PC-3 (cell line): ENCODE measurements at regions not wholly inside any gene's neighbourhood (a gene's known extent, or its start where the extent isn't known, plus 50 kb on each side); places are given as distances from the start of the nearest gene placed in this dataset.
"Not testable (repeated sequence)": the region's sequence is repeated elsewhere in the genome, so short reads cannot be mapped to it uniquely, and the experiment has no call there.

ENCODE experiments used
- ATAC-seq: fragments of 200-7000 bp; cut with Tn5 transposase; 2 replicates; pipeline ENCODE4 v1.9.1; 2020; ENCODE audit warnings: mild to moderate bottlenecking, moderate library complexity
- BruUV-seq: library from RNA; stranded (reverse); fragments of 400-500 nt; replicated peaks from 2 replicates; lab custom pipeline; 2021; lab: Mats Ljungman, UMichigan
- CTCF ChIA-PET: fragments of 300-600 bp; sonication (Branson Sonifier 250); formaldehyde crosslinking; loops from one replicate; lab custom pipeline; 2022; ENCODE audit warnings: antibody characterized with exemption; lab: Charles Lee
- POLR2A ChIA-PET: fragments of 300-600 bp; sonication (Branson Sonifier 250); formaldehyde crosslinking; loops from one replicate; lab custom pipeline; 2022; ENCODE audit warnings: antibody characterized with exemption; ENCODE audit not compliant: unreplicated experiment; lab: Charles Lee
- DNase-seq: peaks from one replicate; pipeline ENCODE4 v3.0.0-alpha.2; 2015
- H2AFZ ChIP-seq: fragments of 300-600 bp; sonication (generic); 2 replicates; pipeline ENCODE4 v1.6.0; 2016; ENCODE audit warnings: antibody characterized with exemption, low read length
- H3F3A ChIP-seq: fragments of 300-600 bp; sonication (generic); one replicate; pipeline ENCODE4 v1.6.0; 2017; ENCODE audit warnings: antibody characterized with exemption, low read length, control low read depth, mild to moderate bottlenecking; ENCODE audit not compliant: unreplicated experiment
- H3K27ac ChIP-seq: fragments of 300-600 bp; sonication (generic); 2 replicates; pipeline ENCODE4 v1.5.1; 2016; ENCODE audit warnings: mild to moderate bottlenecking, low read length
- H3K27me3 ChIP-seq: fragments of 300-600 bp; sonication (generic); 2 replicates; pipeline ENCODE4 v1.6.1; 2016; ENCODE audit warnings: low read length, mixed read lengths
- H3K36me3 ChIP-seq: fragments of 300-600 bp; sonication (generic); 2 replicates; pipeline ENCODE4 v1.6.1; 2016; ENCODE audit warnings: low read depth, mixed run types, low read length, mixed read lengths
- H3K4me1 ChIP-seq: fragments of 300-600 bp; sonication (generic); 2 replicates; pipeline ENCODE4 v1.5.1; 2016; ENCODE audit warnings: low read length; ENCODE audit not compliant: insufficient read depth
- H3K4me2 ChIP-seq: fragments of 300-600 bp; sonication (generic); 2 replicates; pipeline ENCODE4 v1.6.0; 2016; ENCODE audit warnings: low read length
- H3K4me3 ChIP-seq: fragments of 300-600 bp; sonication (generic); 2 replicates; pipeline ENCODE4 v1.5.1; 2016; ENCODE audit warnings: mild to moderate bottlenecking, low read length, mixed read lengths
- H3K79me2 ChIP-seq: fragments of 300-600 bp; sonication (generic); 2 replicates; pipeline ENCODE4 v1.6.1; 2017; ENCODE audit warnings: low read length, mixed read lengths
- H3K9ac ChIP-seq: fragments of 300-600 bp; sonication (generic); 2 replicates; pipeline ENCODE4 v1.6.0; 2016; ENCODE audit warnings: mild to moderate bottlenecking, low read length
- H3K9me2 ChIP-seq: fragments of 300-600 bp; sonication (generic); replicated peaks from 2 replicates; pipeline ENCODE4 v1.6.1; 2016; ENCODE audit warnings: mixed run types, low read length, mixed read lengths
- H3K9me3 ChIP-seq: fragments of 300-600 bp; sonication (generic); 2 replicates; pipeline ENCODE4 v1.6.1; 2016; ENCODE audit warnings: low read length, mixed read lengths
- H4K20me1 ChIP-seq: fragments of 300-600 bp; sonication (generic); 2 replicates; pipeline ENCODE4 v1.6.1; 2016; ENCODE audit warnings: low read length, mixed read lengths
- CTCF ChIP-seq: fragments of 300-600 bp; sonication (generic); conservative IDR thresholded peaks from 2 replicates; pipeline ENCODE4 v1.5.1; 2017; ENCODE audit warnings: antibody characterized with exemption, low read depth, mild to moderate bottlenecking, low read length
- EZH2 ChIP-seq: fragments of 300-600 bp; sonication (generic); IDR thresholded peaks from one replicate; pipeline ENCODE4 v1.6.1; 2017; ENCODE audit warnings: antibody characterized with exemption, mild to moderate bottlenecking, low read length; ENCODE audit not compliant: unreplicated experiment
- EZH2phosphoT487 ChIP-seq: fragments of 300-600 bp; sonication (generic); IDR thresholded peaks from 2 replicates; pipeline ENCODE4 v1.6.1; 2018; ENCODE audit warnings: mild to moderate bottlenecking, antibody characterized with exemption, low read length, borderline replicate concordance
- intact Hi-C: fragments of 100-400 bp; cut with micrococcal nuclease; formaldehyde crosslinking; loops from 2 replicates; pipeline ENCODE4 v1.9.0; 2023

DNA sequence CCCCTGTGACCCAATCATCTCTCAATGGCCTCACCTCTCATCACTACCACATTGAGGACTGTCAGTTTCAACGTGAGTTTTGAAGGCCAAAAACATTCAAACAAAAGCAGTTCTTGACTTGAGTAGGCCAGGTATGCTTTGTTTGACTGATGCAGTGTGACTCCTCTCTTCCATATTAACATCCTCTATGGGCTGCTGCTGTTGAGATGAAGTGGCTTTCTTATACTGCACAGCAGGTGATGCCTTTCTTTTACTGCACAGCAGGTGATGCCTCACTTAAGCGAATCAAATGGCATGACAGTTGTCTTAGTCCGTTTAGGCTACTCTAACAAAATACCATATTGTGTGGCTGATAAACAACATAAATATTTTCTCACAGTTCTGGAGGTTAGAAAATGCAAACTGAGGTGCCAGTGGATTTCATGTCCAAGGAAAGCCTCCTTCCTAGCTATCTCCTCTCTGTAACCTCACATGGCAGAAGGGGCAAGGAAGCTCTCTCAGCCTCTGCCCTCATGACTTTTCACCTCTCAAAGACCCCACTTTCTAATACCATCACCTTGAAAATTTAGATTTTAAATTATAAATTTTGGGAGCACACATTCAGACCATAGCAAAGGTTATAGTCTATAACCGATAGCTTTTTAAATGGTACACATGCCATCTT lies 2267.9 kb upstream of the AGA start:
- CTCF ChIA-PET: no interaction called here

GRCh38 chr4:179719766-179720450 lies 2277.7 kb upstream of the AGA start:
- Histone ChIP-seq H3K27me3 (no peaks in the 10 kb centered on the region), H3K4me3 (no peak overlapping the region), H3K36me3 (no peaks in the 10 kb centered on the region), H3F3A (no peaks in the 10 kb centered on the region), H3K4me2 (no peak overlapping the region), H3K4me1 (no peaks in the 10 kb centered on the region), H4K20me1 (no peaks in the 10 kb centered on the region), H3K27ac (no peak overlapping the region), H2AFZ (no peak overlapping the region), H3K9me3 (no peaks in the 10 kb centered on the region), H3K9ac (no peak overlapping the region), H3K79me2 (no peaks in the 10 kb centered on the region), H3K9me2 (no peaks in the 10 kb centered on the region)
- intact Hi-C loops: no loop called here
- POLR2A ChIA-PET: no interaction called here
- no peak for DNase-seq
- TF ChIP-seq EZH2phosphoT487: no peak
- no peak for TF ChIP-seq EZH2
- TF ChIP-seq CTCF: no peak
- CTCF ChIA-PET: no interaction called here
- no TSS peak for BruUV-seq
- no peak for ATAC-seq

More for the DNA sequence above, 2267.9 kb upstream of the AGA start:
- POLR2A ChIA-PET: no interaction called here
- Histone ChIP-seq H3K79me2 (no peaks in the 10 kb centered on the region), H3K9me2 (no peaks in the 10 kb centered on the region), H3K9me3 (no peaks in the 10 kb centered on the region), H3K9ac (no peak overlapping the region), H3K4me3 (no peak overlapping the region), H4K20me1 (no peaks in the 10 kb centered on the region), H3F3A (no peaks in the 10 kb centered on the region), H3K27ac (no peak overlapping the region), H3K4me1 (no peaks in the 10 kb centered on the region), H3K4me2 (no peak overlapping the region), H3K36me3 (no peaks in the 10 kb centered on the region), H2AFZ (no peak overlapping the region), H3K27me3 (no peaks in the 10 kb centered on the region)
- no TSS peak for BruUV-seq
- DNase-seq (no peak), ATAC-seq (no peak)
- intact Hi-C loops: loop anchor here (5.0 kb wide), 1 partner anchor 317 kb away; no protein-coding TSS in a partner anchor
- TF ChIP-seq CTCF (no peak), EZH2phosphoT487 (no peak), EZH2 (no peak)

- H3K79me2 ChIP-seq, H3K9me3 ChIP-seq, H3K27me3 ChIP-seq, H3K9ac ChIP-seq, CTCF ChIA-PET, H3F3A ChIP-seq, H3K36me3 ChIP-seq, DNase-seq, ATAC-seq, POLR2A ChIA-PET, H3K4me3 ChIP-seq, intact Hi-C loops, H3K4me1 ChIP-seq, H3K9me2 ChIP-seq, H4K20me1 ChIP-seq, H3K27ac ChIP-seq, H3K4me2 ChIP-seq, H2AFZ ChIP-seq, BruUV-seq: not testable (repeated sequence)
These were observed 2284.3 kb upstream of the AGA start for GRCh38 chr4:179726491-179726890.
